ENCODE measurements at regions not wholly inside any gene's neighbourhood (a gene's known extent, or its start where the extent isn't known, plus 50 kb on each side); places are given as distances from the start of the nearest gene placed in this dataset.

DNA sequence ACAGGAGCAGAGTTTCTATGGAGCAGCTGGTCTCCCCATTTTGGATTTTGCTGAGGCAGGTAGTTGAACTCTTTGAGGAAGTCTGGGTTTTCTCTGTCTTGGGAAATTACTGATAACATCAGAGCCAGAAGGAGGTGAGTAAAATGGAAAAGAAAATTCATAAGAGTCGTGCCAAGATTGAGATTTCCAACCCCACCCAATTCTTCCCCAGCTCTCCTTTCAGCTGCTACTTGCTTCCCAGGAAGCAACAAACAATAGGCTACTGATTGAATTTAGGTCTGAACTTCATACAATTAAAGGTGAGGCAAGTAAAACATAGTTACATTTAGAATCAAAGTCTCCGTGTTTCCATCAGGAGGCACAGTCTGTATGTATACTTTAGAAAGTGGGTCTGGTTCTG lies 54.6 kb upstream of the EOLA2 start:
- Histone ChIP-seq H3K27me3 (no peaks in the 10 kb centered on the region), H3K4me1 (ENCODE audit: control insufficient read depth in 1 of 2, insufficient read depth in 1 of 2, low read depth in 1 of 2, low read length in 1 of 2) (no peaks in the 10 kb centered on the region)

DNA sequence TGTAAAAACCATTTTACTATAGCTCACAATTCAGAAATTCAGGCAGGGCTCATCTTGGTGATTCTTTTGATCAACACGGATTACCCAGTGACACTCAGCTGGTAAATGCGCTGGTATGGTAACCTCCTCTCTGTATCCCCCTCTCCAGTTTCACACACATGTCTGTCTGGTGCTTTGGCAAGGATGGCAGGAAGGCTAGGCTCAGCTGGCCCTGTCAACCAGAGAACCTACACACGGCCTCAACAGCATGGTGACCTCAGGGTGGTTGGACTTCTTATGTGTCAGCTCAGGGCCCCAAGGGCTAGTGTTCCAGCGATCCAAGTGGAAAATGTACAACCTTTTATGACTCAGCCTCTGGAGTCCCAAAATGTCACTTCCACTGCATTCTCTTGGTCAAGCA lies 55.7 kb upstream of the EOLA2 start:
- Histone ChIP-seq H3K27ac (no peak overlapping the region), H3K27me3 (no peaks in the 10 kb centered on the region), H3K9me3 (no peaks in the 10 kb centered on the region), H3K36me3 (peaks cover 17% of the 10 kb centered on the region), H3K4me3 (ENCODE audit: low read depth in 1 of 2, low read length in 1 of 2) (no peak overlapping the region), H3K4me1 (ENCODE audit: control insufficient read depth in 1 of 2, insufficient read depth in 1 of 2, low read depth in 1 of 2, low read length in 1 of 2) (no peaks in the 10 kb centered on the region)
- TF ChIP-seq, protein P1, sequence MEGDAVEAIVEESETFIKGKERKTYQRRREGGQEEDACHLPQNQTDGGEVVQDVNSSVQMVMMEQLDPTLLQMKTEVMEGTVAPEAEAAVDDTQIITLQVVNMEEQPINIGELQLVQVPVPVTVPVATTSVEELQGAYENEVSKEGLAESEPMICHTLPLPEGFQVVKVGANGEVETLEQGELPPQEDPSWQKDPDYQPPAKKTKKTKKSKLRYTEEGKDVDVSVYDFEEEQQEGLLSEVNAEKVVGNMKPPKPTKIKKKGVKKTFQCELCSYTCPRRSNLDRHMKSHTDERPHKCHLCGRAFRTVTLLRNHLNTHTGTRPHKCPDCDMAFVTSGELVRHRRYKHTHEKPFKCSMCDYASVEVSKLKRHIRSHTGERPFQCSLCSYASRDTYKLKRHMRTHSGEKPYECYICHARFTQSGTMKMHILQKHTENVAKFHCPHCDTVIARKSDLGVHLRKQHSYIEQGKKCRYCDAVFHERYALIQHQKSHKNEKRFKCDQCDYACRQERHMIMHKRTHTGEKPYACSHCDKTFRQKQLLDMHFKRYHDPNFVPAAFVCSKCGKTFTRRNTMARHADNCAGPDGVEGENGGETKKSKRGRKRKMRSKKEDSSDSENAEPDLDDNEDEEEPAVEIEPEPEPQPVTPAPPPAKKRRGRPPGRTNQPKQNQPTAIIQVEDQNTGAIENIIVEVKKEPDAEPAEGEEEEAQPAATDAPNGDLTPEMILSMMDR (IDR thresholded peaks at IDR 0.05), result no peak

More for the DNA sequence above, 54.6 kb upstream of the EOLA2 start:
- no peak overlapping the region for H3K27ac ChIP-seq
- H3K4me3 ChIP-seq (ENCODE audit: low read depth in 1 of 2, low read length in 1 of 2), result no peak overlapping the region
- no peaks in the 10 kb centered on the region for H3K9me3 ChIP-seq
- H3K36me3 ChIP-seq, result peaks cover 17% of the 10 kb centered on the region
- TF ChIP-seq, protein P1 (IDR thresholded peaks at IDR 0.05), result no peak

DNA sequence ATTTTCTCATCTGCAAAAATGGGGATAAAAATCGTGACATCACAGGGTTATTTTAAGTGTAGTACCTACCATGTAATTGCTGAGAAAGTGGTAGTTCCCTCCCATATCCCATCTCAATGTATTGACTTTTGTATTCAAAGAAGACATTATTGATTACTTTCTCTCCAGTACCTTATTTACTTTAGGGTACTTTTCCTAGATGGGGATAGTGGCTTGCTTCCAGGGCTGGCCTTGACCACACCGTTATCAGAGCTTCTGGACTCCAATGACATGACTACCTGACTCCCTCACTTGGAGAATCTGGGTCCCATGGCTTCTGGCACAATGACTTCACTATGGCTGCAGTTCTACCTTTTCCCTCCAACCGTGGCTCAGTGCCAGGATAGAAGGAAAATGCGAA lies 58.2 kb upstream of the EOLA2 start:
- Histone ChIP-seq H3K36me3 (peaks cover 17% of the 10 kb centered on the region), H3K27ac (no peak overlapping the region), H3K9me3 (no peaks in the 10 kb centered on the region), H3K4me3 (ENCODE audit: low read depth in 1 of 2, low read length in 1 of 2) (no peak overlapping the region), H3K4me1 (ENCODE audit: control insufficient read depth in 1 of 2, insufficient read depth in 1 of 2, low read depth in 1 of 2, low read length in 1 of 2) (no peaks in the 10 kb centered on the region), H3K27me3 (no peaks in the 10 kb centered on the region)
- TF ChIP-seq, protein P1 (IDR thresholded peaks at IDR 0.05), result no peak

DNA sequence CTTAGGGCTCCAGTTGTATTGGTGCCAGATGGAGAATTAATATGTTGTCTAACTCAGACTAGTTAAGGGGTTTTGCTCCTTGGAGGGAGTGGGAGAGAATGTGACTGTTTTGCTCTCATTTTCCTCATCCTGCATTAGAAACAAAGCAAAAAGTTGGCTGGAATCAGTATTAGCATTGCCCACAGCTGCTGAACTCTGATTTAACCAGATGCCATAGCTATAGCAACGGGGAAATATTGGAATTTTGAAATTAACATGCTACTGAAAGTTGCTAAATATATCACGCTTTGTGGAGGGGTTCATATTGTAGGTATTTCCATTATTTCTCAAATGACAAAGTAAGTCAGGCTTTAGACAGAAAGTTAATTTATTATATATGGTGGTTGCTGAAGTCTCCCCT lies 66.7 kb upstream of the EOLA2 start:
- no peaks in the 10 kb centered on the region for H3K4me1 ChIP-seq (ENCODE audit: control insufficient read depth in 1 of 2, insufficient read depth in 1 of 2, low read depth in 1 of 2, low read length in 1 of 2)
- H3K27ac ChIP-seq, result no peak overlapping the region
- no peaks in the 10 kb centered on the region for H3K36me3 ChIP-seq
- H3K27me3 ChIP-seq, result no peaks in the 10 kb centered on the region
- H3K4me3 ChIP-seq (ENCODE audit: low read depth in 1 of 2, low read length in 1 of 2), result no peak overlapping the region
- no peaks in the 10 kb centered on the region for H3K9me3 ChIP-seq
- TF ChIP-seq, protein P1 (IDR thresholded peaks at IDR 0.05), result no peak

DNA sequence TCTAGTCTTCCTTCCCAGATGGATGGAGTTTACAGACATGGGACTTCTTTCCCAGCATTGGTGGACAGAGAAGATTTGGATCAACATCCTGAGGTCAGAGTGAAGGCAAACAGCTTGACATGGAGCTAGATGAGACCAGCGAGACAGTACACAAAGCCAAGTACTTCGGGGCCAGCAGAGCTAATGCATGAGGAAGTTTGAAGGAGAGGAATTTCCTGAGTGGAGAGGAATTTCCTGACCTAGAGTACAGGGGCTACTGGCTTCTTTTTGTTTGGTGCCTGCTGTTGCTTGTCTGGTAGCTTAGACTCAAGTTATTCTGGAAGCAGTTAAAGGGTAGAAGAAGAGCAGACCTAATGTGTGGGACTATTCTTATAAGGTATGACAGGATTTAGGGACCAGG lies 69.1 kb upstream of the EOLA2 start:
- Histone ChIP-seq H3K27ac (no peak overlapping the region), H3K4me1 (ENCODE audit: control insufficient read depth in 1 of 2, insufficient read depth in 1 of 2, low read depth in 1 of 2, low read length in 1 of 2) (no peaks in the 10 kb centered on the region), H3K9me3 (no peaks in the 10 kb centered on the region), H3K4me3 (ENCODE audit: low read depth in 1 of 2, low read length in 1 of 2) (no peak overlapping the region), H3K27me3 (no peaks in the 10 kb centered on the region), H3K36me3 (no peaks in the 10 kb centered on the region)
- TF ChIP-seq, protein P1 (IDR thresholded peaks at IDR 0.05), result no peak

Measured in neutrophil (primary cell).